ENCODE measurements at regions not wholly inside any gene's neighbourhood (a gene's known extent, or its start where the extent isn't known, plus 50 kb on each side); places are given as distances from the start of the nearest gene placed in this dataset.

- no peak for TF ChIP-seq ZNF609 (CRISPR knock-in tag; IDR thresholded peaks at IDR 0.05; ENCODE audit: borderline replicate concordance)
- TF ChIP-seq PATZ1 (CRISPR knock-in tag; IDR thresholded peaks at IDR 0.05; ENCODE audit: borderline replicate concordance): no peak
- no peak for TF ChIP-seq EHMT2 (IDR thresholded peaks at IDR 0.05)
These were observed 810.5 kb upstream of the NECTIN3 start (continued) for GRCh38 chr3:110261141-110261540.

- Histone ChIP-seq H4K20me1 (replicated peaks; ENCODE audit: control insufficient read depth, insufficient read depth, low read length) (no peaks in the 10 kb centered on the region), H2AFZ (ENCODE audit: low read depth, low read length) (no peak overlapping the region), H3K9ac (ENCODE audit: insufficient read depth in 1 of 2, low read depth in 2 of 2, low read length in 2 of 2) (no peak overlapping the region), H3K27me3 (ENCODE audit: control insufficient read depth in 2 of 2, insufficient read depth in 2 of 2, low read length in 2 of 2) (no peaks in the 10 kb centered on the region), H3K9me1 (ENCODE audit: control insufficient read depth, insufficient read depth, low read length) (no peaks in the 10 kb centered on the region), H3K27ac (ENCODE audit: extremely low read depth, low read depth, low read length) (no peak overlapping the region), H3K79me2 (ENCODE audit: control insufficient read depth, insufficient read depth, low read length) (no peaks in the 10 kb centered on the region), H3K9me3 (replicated peaks; ENCODE audit: control insufficient read depth, insufficient read depth, low read depth, low read length) (no peaks in the 10 kb centered on the region), H3K36me3 (ENCODE audit: control insufficient read depth, insufficient read depth, low read length) (no peaks in the 10 kb centered on the region), H3K4me3 (no peak overlapping the region), H3K4me1 (replicated peaks in 1 of 2; ENCODE audit: control insufficient read depth in 2 of 2, insufficient read depth in 2 of 2, low read length in 2 of 2) (no peaks in the 10 kb centered on the region), H3K4me2 (ENCODE audit: insufficient read depth, low read length) (no peak overlapping the region)
- ChIA-PET POLR2A (no interaction called here), CTCF (ENCODE audit: low intra/inter-chr PET ratio) (no interaction called here)
- ATAC-seq (no peak), FAIRE-seq (no peak), DNase-seq (ENCODE audit: extremely low read depth in 1 of 4, low spot score in 3 of 4) (no peak)
- BruUV-seq (replicated peaks): no TSS peak
- in situ Hi-C loops (cut with MboI): no loop called here
- WGBS (ENCODE audit: insufficient coverage, low coverage, missing lambda C conversion rate): 0% methylated on average over 4 of the region's 4 CpGs
- intact Hi-C loops (cut with micrococcal nuclease): no loop called here
- TF ChIP-seq PRDM10 (IDR thresholded peaks at IDR 0.05; ENCODE audit: partially characterized antibody) (no peak), CTCF (IDR thresholded peaks at IDR 0.05 in 2 of 3, conservative IDR thresholded peaks at IDR 0.05 in 1 of 3; ENCODE audit: insufficient read depth in 2 of 3, low read depth in 1 of 3, low read length in 3 of 3) (no peak)
These were observed 808.7 kb upstream of the NECTIN3 start for GRCh38 chr3:110262896-110263295.

All from K562 (cell line).